ENCODE measurements at regions not wholly inside any gene's neighbourhood (a gene's known extent, or its start where the extent isn't known, plus 50 kb on each side); places are given as distances from the start of the nearest gene placed in this dataset.

DNA sequence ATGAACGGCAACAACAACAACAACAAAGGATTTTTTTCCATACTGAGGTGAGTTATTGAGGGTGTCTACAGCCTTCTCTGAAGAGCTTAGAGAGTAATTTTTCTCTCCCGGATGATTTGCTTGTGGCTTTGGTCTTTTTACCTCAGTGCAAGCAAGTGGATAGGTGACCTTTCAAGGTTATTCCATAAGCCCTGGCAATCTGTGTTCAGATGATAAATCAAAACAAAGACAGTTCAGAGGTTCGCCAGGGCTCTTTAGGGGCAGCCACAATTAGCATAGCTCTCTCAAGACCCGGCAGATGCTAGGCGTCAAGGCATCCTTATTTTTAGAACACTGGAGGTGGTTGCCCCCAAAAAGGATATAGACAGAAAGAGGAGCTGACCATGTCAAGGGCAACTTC is 417.9 kb upstream of the C9orf72 start:
- Histone ChIP-seq H3K27me3 (ENCODE audit: low read depth) (no peaks in the 10 kb centered on the region), H3K9me3 (no peaks in the 10 kb centered on the region), H3K4me1 (no peaks in the 10 kb centered on the region), H3K27ac (no peak overlapping the region), H3K36me3 (no peaks in the 10 kb centered on the region), H3K4me3 (no peak overlapping the region)
- ATAC-seq (no peak), DNase-seq (no peak)
- TF ChIP-seq CTCF (IDR thresholded peaks at IDR 0.05), result no peak
- intact Hi-C loops (cut with DNase I), result no loop called here

DNA sequence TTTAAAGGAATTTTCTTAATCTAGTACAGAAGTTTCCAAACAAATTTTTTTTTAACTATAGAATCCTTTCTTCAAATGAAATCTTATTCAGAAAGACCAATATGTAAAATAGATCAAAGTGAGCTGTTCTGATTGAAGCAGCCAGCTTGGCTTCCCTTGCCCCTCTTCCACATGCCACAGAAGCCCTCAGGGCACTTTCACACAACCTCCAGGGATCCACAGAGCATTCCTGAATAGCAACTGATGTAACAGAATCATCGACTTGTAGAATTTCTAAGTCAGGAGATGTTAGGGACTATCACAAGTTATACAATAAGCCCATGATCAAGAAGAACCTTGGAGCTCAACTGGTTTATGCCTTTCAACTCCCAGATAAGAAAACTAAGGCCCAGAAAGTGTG is 427.8 kb upstream of the C9orf72 start:
- DNase-seq (no peak), ATAC-seq (no peak)
- H3K36me3 ChIP-seq, result no peaks in the 10 kb centered on the region
- H3K27ac ChIP-seq, result no peak overlapping the region
- intact Hi-C loops (cut with DNase I), result no loop called here
- no peak overlapping the region for H3K4me3 ChIP-seq
- TF ChIP-seq CTCF (IDR thresholded peaks at IDR 0.05), result no peak
- H3K4me1 ChIP-seq, result no peaks in the 10 kb centered on the region
- H3K27me3 ChIP-seq (ENCODE audit: low read depth), result no peaks in the 10 kb centered on the region
- no peaks in the 10 kb centered on the region for H3K9me3 ChIP-seq

- no peaks in the 10 kb centered on the region for H3K9me3 ChIP-seq
- DNase-seq (no peak), ATAC-seq (no peak)
- intact Hi-C loops (cut with DNase I), result no loop called here
- no peak for TF ChIP-seq CTCF (IDR thresholded peaks at IDR 0.05)
- H3K4me3 ChIP-seq, result no peak overlapping the region
- no peaks in the 10 kb centered on the region for H3K4me1 ChIP-seq
- H3K27ac ChIP-seq, result no peak overlapping the region
- no peaks in the 10 kb centered on the region for H3K36me3 ChIP-seq
- no peaks in the 10 kb centered on the region for H3K27me3 ChIP-seq (ENCODE audit: low read depth)
Measured at GRCh38 chr9:28004900-28005299, 431.6 kb upstream of the C9orf72 start.

DNA sequence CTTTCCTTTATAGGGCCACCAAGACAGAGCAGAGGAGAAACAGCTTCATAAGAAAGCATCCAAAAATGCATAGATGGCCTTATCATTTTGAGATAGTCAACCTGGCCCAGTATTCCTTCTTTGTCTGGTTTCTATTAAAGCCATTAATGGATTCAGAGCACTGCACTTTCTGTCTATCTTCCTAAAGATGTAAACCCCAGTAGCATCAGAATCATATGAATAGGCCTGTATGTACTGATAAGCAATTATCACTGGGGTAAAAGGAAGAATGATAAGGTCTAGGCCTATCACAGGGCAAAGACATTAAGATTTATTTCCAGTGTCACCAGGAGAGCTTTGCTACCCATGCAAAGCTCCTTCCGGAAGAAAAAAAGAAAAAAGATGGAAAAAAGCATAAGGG is 432.5 kb upstream of the C9orf72 start:
- Histone ChIP-seq H3K27ac (no peak overlapping the region), H3K9me3 (no peaks in the 10 kb centered on the region), H3K27me3 (ENCODE audit: low read depth) (no peaks in the 10 kb centered on the region), H3K4me3 (no peak overlapping the region), H3K4me1 (no peaks in the 10 kb centered on the region), H3K36me3 (no peaks in the 10 kb centered on the region)
- no peak for DNase-seq
- TF ChIP-seq CTCF (IDR thresholded peaks at IDR 0.05), result no peak
- intact Hi-C loops (cut with DNase I), result no loop called here
- no peak for ATAC-seq

- no peak for DNase-seq
- no peak for TF ChIP-seq CTCF (IDR thresholded peaks at IDR 0.05)
- H3K9me3 ChIP-seq, result no peaks in the 10 kb centered on the region
- intact Hi-C loops (cut with DNase I), result no loop called here
- ATAC-seq, result no peak
- no peak overlapping the region for H3K27ac ChIP-seq
- H3K36me3 ChIP-seq, result no peaks in the 10 kb centered on the region
- H3K27me3 ChIP-seq (ENCODE audit: low read depth), result no peaks in the 10 kb centered on the region
- H3K4me3 ChIP-seq, result no peak overlapping the region
- no peaks in the 10 kb centered on the region for H3K4me1 ChIP-seq
Measured at GRCh38 chr9:28007097-28007817, 434.0 kb upstream of the C9orf72 start.
